SHP77 treated with DMSO at 0.1 percent for 48 hours (cell line): ENCODE measurements at regions not wholly inside any gene's neighbourhood (a gene's known extent, or its start where the extent isn't known, plus 50 kb on each side); places are given as distances from the start of the nearest gene placed in this dataset.
A peak's percentile ranks its signal among the peaks of the same experiment; 100 is the strongest.
"Not testable (repeated sequence)": the region's sequence is repeated elsewhere in the genome, so short reads cannot be mapped to it uniquely, and the experiment has no call there.

Experiments
- DNase-seq: peaks from one replicate; lab custom pipeline; 2025; lab: John Stamatoyannopoulos, UW

DNA sequence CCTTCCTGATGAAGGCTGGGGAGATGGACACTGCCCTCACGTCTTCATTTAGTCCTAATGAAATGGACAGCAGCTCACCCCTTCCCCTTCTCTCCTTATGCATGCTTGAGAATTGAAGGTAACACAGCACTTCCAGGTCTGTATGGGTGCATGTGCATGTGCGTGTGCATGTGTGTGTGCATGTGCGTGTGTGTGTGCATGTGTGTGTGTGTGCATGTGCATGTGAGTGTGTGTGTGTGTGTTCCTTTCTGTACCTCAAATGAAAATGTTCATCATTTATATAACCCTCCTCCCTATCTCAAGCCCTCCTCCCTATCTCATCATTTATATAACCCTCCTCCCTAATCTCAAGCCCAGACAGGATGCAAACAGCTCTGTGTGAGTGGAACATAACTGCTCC is 444.8 kb downstream of the MAT2B start:
- no peak for DNase-seq

- no peak for DNase-seq
Measured at GRCh38 chr5:163951069-163951468, 445.6 kb downstream of the MAT2B start.

- no peak for DNase-seq
Measured at GRCh38 chr5:163953901-163954300, 448.5 kb downstream of the MAT2B start.

DNA sequence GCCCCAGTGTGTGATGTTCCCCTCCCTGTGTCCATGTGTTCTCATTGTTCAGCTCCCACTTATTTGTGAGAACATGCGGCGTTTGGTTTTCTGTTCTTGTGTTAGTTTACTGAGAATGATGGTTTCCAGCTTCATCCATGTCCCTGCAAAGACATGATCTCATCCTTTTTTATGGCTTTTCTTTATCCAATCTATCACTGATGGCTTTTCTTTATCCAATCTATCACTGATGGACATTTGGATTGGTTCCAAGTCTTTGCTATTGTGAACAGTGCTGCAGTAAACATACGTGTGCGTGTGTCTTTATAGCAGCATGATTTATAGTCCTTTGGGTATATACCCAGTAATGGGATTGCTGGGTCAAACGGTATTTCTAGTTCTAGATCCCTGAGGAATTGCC is 455.8 kb downstream of the MAT2B start:
- DNase-seq: not testable (repeated sequence)

DNA sequence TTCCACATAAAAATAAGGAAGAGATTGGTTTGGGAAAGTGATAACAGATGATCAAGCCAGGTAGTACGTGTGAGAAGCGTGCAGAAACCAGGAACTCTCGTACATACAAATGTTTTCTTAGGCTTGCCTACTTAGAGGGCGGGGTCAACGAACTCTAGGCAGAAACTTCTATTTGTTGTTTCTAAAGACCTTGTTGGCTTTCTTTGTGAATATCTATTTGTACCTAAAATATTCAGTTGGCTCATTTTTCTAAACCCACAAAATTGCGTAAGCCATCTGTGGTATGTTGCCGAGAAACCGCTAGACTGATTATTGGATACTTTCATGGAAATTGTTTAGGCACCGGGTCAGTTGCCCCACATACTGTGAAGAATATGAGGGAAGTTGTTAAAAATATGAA is 458.5 kb downstream of the MAT2B start:
- DNase-seq: no peak

- no peak for DNase-seq
Measured at GRCh38 chr5:163964671-163965070, 459.3 kb downstream of the MAT2B start.

DNA sequence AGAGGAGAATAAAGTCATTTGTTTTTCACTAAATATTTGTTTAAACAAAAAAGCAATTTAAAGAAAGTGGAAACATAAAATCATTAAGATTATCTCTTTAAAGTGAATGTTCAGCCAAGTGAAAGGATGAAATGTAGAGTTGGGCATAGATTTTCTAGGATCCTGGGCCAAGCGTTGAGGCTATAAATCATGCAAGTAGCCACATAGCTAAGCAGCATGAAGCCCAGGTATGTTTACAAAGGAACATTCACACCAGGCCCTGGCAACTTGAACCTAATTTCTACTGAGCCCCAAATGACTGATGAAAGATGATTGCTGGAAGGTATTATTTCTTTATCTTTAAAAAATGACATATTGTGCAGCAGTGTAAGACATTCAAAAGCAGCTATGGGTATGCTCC is 461.8 kb downstream of the MAT2B start:
- no peak for DNase-seq

DNA sequence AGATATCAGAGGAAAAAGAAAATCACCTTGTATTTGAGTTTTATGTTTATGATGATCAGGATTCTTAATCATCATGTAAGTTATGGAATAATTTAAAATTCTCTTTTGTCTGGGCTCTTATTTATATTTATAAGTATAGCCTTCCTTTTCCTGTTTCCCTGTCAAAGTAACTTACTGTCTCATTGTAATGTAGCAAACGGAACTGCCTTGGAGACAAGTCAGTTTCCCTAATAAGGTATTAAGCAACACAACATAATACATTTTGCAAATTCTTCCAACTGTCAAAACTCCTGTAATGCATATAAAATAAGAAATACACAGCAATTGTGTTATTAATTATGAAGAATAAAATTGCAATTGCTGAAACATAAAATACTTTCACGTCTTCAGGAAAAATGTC is 463.2 kb downstream of the MAT2B start:
- no peak for DNase-seq

- DNase-seq: no peak
Measured at GRCh38 chr5:163976696-163977095, 471.3 kb downstream of the MAT2B start.

- DNase-seq: no peak
Measured at GRCh38 chr5:163978897-163979296, 473.5 kb downstream of the MAT2B start.

DNA sequence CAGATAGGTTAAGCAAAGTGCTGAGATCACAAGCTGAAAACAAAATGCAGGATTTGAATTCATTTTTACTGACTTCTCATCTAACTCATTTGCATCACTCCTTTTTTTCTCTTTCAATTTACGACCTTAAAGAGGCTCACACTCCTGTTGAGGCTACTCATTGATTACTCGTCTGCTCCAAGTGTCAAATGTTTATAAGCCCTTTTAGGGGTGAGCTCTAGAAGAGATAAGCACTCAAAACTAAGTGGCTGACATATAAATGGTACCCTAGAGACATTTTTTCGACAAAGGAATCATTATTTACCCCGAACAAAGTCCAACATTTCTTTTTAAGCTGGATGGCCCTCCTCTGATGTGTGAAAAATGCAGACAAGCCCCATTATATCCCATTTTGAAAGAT is 483.1 kb downstream of the MAT2B start:
- DNase-seq: no peak

DNA sequence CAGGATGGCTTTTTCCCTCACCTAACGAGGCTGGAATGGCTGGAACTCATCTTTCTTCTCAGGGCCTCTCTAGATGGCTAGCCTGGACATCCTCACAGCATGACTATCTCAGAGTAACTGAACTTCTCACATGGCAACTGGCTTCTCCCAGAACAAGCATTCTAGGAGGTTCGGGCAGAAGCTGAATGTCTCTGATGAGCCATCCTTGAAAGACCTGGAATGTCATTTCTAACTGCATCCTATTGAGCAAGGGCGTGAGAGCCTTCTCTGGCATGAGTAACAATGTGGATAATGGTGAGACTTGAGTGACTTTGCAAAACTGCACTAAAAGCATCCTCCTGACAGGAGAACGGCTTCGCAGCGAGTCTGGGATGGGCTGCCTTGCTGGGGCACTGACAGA is 487.7 kb downstream of the MAT2B start:
- no peak for DNase-seq

DNA sequence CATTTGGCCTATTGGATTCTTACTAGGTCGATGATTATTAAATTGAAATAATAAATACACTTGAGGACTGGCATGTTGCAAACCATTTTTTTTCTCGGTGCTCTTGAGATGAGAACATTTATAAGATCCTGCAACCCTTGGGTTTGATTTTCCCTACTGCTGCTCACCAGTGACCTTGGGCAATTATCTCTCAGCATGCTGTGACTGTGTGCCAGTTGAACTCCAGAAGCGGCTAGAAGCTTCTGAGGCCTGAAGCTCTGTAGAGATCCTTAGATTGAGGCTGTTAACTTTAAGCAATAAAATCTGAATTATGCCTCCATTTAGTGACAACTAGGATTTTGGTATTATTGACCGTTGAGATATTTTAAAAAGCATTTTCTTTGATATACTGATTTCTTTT is 489.8 kb downstream of the MAT2B start:
- no peak for DNase-seq

DNA sequence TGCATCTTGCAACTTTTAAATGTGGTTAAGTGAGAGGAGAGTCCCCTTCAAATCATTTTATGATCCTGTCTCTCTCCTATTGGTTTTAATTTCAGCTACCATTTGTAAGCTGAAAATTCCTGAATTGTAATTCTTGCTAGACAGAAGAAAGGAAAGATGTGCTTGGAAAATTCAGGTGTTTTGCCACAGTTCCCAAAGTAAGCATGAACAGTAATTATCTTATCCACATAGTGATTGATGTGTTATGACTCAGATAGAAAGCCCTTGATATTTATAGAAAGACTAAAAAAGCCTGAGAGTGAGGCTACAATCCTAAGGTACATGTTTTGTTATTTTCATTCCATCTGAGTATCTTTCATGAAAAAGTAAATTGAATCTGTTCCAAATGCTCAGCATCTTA is 492.5 kb downstream of the MAT2B start:
- no peak for DNase-seq

- DNase-seq: no peak
Measured at GRCh38 chr5:164000241-164000640, 494.8 kb downstream of the MAT2B start.

DNA sequence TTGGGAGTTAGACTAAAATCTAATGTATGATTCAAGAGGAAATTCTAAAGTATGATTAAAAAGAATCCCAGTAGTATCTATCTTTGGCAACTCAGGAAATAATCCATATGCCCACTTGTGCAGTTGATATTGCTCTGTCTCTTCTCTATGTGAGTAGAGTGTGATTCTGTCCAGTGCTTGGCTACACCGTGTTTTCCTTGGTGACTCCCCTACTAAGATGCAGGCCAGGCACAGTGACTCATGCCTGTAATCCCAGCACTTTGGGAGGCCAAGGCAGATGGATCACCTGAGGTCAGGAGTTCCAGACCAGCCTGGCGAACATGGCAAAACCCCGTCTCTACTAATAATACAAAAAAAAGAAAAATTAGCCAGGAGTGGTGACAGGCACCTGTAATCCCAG is 495.4 kb downstream of the MAT2B start:
- DNase-seq: no peak

DNA sequence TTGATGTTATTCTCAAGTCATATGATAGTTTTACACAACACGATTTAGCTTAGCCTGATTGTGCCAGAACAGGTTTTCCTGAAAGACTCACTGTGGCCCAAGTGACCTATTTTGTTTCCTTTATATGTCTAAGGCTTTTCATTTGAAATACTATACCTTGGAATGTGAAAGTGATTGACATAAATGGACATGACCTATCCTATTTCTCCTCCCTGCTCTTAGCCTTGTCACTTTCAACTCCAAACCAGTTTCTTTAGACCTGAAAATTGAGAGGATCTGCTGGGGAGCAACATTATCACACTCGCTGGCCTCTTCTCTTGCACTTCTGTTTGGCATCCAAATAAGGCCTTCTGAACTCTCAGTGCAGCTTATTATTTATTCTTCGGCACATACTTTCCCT is 496.8 kb downstream of the MAT2B start:
- DNase-seq: no peak

GRCh38 chr5:164002628-164003027 is 497.2 kb downstream of the MAT2B start:
- no peak for DNase-seq

DNA sequence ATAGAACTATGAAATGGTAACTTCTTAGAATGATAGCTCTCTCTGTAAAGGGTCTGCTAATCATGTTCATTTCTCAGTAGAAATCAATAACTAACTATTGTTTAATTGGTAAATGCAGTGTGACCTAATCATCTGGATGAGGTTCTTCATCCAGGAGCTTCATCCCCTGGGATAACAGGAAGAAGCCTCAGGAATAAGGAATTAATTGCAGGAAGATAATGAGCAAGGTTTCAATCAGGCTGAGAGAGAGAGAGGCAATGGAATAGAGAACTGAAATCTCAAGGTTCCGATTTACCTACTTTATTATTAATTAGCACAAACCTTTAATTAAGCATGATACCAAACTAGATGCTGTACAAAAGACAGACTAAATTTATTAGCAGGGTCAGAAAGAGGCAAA is 499.7 kb downstream of the MAT2B start:
- DNase-seq: no peak

DNA sequence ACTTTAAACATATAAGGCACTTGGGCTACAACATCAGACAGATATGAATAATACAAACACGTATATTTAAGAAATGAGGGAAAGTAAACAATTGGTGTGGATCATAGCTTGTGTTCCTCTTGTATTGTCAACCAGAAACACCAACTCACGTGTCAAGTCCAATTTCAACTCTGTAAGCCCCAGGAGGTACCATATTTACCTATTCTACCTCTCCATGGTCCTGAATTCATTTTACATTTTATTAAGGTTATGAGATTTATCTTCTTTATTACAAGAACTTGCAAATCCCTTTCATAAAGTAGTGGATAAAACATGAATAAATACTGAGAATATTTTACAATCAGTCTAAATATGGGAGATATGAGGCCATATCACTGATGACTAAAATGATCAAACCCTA is 501.6 kb downstream of the MAT2B start:
- DNase-seq: no peak

- DNase-seq: no peak
Measured at GRCh38 chr5:164009621-164010020, 504.2 kb downstream of the MAT2B start.

DNA sequence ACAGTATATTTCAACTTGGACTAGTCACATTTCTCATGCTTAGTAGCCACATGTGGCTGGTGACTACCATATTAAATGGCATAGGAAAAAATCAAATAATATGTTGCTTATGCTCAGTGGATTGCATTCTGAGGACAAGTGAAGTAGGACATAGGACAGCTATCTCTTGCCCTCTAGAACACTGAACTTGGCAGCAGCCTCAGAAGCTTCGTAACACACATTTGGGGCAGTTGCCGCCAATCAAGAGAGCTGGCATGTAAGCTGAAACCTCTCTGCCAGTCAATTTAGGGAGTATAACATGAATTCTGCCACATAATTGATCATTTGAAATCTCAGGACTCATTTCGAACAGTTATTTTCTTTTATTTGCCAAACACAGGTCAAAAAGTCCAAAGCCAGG is 505.5 kb downstream of the MAT2B start:
- DNase-seq: no peak

- DNase-seq: no peak
Measured at GRCh38 chr5:164012371-164012770, 507.0 kb downstream of the MAT2B start.

- DNase-seq: peak; percentile 39
Measured at GRCh38 chr5:164013077-164013670, 507.8 kb downstream of the MAT2B start.

GRCh38 chr5:164020116-164020515 is 514.7 kb downstream of the MAT2B start:
- no peak for DNase-seq
